PC-9 (cell line): ENCODE measurements at regions not wholly inside any gene's neighbourhood (a gene's known extent, or its start where the extent isn't known, plus 50 kb on each side); places are given as distances from the start of the nearest gene placed in this dataset.

Experiments
- BruUV-seq: library from RNA; stranded (reverse); fragments of 400-500 nt; replicated peaks from 2 replicates; lab custom pipeline; 2021; lab: Mats Ljungman, UMichigan
- CTCF ChIA-PET: fragments of 300-600 bp; sonication (Branson Sonifier 250); formaldehyde crosslinking; loops from one replicate; lab custom pipeline; 2022; ENCODE audit warnings: antibody characterized with exemption; lab: Charles Lee
- POLR2A ChIA-PET: fragments of 300-600 bp; sonication (Branson Sonifier 250); formaldehyde crosslinking; loops from one replicate; lab custom pipeline; 2022; ENCODE audit warnings: antibody characterized with exemption; ENCODE audit not compliant: unreplicated experiment; lab: Charles Lee
- DNase-seq, 2 experiments: peaks; one replicate each; pipeline versions ENCODE4 v3.0.0 to v3.0.0-alpha.2; 2015 to 2022; ENCODE audit warnings: mixed read lengths in 1 of 2
- H2AFZ ChIP-seq: fragments of 200-600 bp; sonication (generic); 2 replicates; pipeline ENCODE4 v1.8.1; 2017; ENCODE audit warnings: antibody characterized with exemption
- H3F3A ChIP-seq: fragments of 200-600 bp; sonication (generic); 2 replicates; pipeline ENCODE4 v1.8.1; 2017; ENCODE audit warnings: antibody characterized with exemption, mild to moderate bottlenecking, low read depth; ENCODE audit not compliant: insufficient read depth
- H3K27ac ChIP-seq: fragments of 200-600 bp; sonication (generic); 2 replicates; pipeline ENCODE4 v1.6.1; 2016; ENCODE audit warnings: mixed run types
- H3K27me3 ChIP-seq: fragments of 200-600 bp; sonication (generic); 2 replicates; pipeline ENCODE4 v1.6.1; 2016; ENCODE audit warnings: low read depth, mixed run types; ENCODE audit not compliant: insufficient read depth
- H3K36me3 ChIP-seq: fragments of 200-600 bp; sonication (generic); 2 replicates; pipeline ENCODE4 v1.6.1; 2016; ENCODE audit warnings: low read depth, mixed run types
- H3K4me1 ChIP-seq: fragments of 200-600 bp; sonication (generic); replicated peaks from 2 replicates; pipeline ENCODE4 v1.6.1; 2016; ENCODE audit warnings: mixed run types; ENCODE audit not compliant: insufficient read depth
- H3K4me2 ChIP-seq: fragments of 200-600 bp; sonication (generic); 2 replicates; pipeline ENCODE4 v1.6.1; 2017; ENCODE audit warnings: mixed run types
- H3K4me3 ChIP-seq: fragments of 200-600 bp; sonication (generic); 2 replicates; pipeline ENCODE4 v1.6.1; 2016; ENCODE audit warnings: mixed run types
- H3K79me2 ChIP-seq: fragments of 200-600 bp; sonication (generic); 2 replicates; pipeline ENCODE4 v1.6.1; 2017; ENCODE audit warnings: low read depth, mixed run types
- H3K9me2 ChIP-seq: fragments of 200-600 bp; sonication (generic); 2 replicates; pipeline ENCODE4 v1.8.1; 2017; ENCODE audit warnings: mild to moderate bottlenecking; ENCODE audit not compliant: insufficient read depth
- H3K9me3 ChIP-seq: fragments of 200-600 bp; sonication (generic); 2 replicates; pipeline ENCODE4 v1.8.1; 2016; ENCODE audit warnings: low read depth; ENCODE audit not compliant: insufficient read depth
- H4K20me1 ChIP-seq: fragments of 200-600 bp; sonication (generic); 2 replicates; pipeline ENCODE4 v1.8.1; 2017; ENCODE audit not compliant: insufficient read depth
- CTCF ChIP-seq: fragments of 200-600 bp; sonication (generic); conservative IDR thresholded peaks from 2 replicates; pipeline ENCODE4 v1.6.1; 2017; ENCODE audit warnings: mixed run types, antibody characterized with exemption, mild to moderate bottlenecking, moderate library complexity
- EZH2 ChIP-seq: fragments of 200-600 bp; sonication (generic); IDR thresholded peaks from 2 replicates; pipeline ENCODE4 v1.8.0; 2017; ENCODE audit warnings: antibody characterized with exemption, low read depth
- intact Hi-C: fragments of 100-400 bp; cut with micrococcal nuclease; formaldehyde crosslinking; loops from one replicate; pipeline ENCODE4 v1.10.0; 2022; ENCODE audit not compliant: unreplicated experiment

- Histone ChIP-seq H3K4me3 (no peak overlapping the region), H3K9me3 (no peaks in the 10 kb centered on the region), H4K20me1 (no peaks in the 10 kb centered on the region), H3F3A (no peaks in the 10 kb centered on the region), H2AFZ (no peak overlapping the region), H3K36me3 (no peaks in the 10 kb centered on the region), H3K4me2 (no peak overlapping the region), H3K79me2 (no peaks in the 10 kb centered on the region), H3K27ac (no peak overlapping the region), H3K9me2 (no peaks in the 10 kb centered on the region), H3K27me3 (no peaks in the 10 kb centered on the region), H3K4me1 (no peaks in the 10 kb centered on the region)
- ChIA-PET CTCF (no interaction called here), POLR2A (no interaction called here)
- intact Hi-C loops = no loop called here
- DNase-seq = no peak
- no TSS peak for BruUV-seq
- TF ChIP-seq EZH2 (no peak), CTCF (no peak)
Measured at GRCh38 chr5:89133129-89133528, 250.1 kb upstream of the MEF2C start.

- no peaks in the 10 kb centered on the region for H4K20me1 ChIP-seq
- no peak for DNase-seq
- H3K9me2 ChIP-seq = no peaks in the 10 kb centered on the region
- no peaks in the 10 kb centered on the region for H3K27me3 ChIP-seq
- no TSS peak for BruUV-seq
- intact Hi-C loops = no loop called here
- no peaks in the 10 kb centered on the region for H3K9me3 ChIP-seq
- H3K27ac ChIP-seq = no peak overlapping the region
- CTCF ChIA-PET = no interaction called here
- H3K36me3 ChIP-seq = no peaks in the 10 kb centered on the region
- no peak overlapping the region for H3K4me2 ChIP-seq
- no peak overlapping the region for H2AFZ ChIP-seq
- no peaks in the 10 kb centered on the region for H3K79me2 ChIP-seq
- H3F3A ChIP-seq = no peaks in the 10 kb centered on the region
- POLR2A ChIA-PET = no interaction called here
- TF ChIP-seq CTCF (no peak), EZH2 (no peak)
- no peaks in the 10 kb centered on the region for H3K4me1 ChIP-seq
- no peak overlapping the region for H3K4me3 ChIP-seq
Measured at GRCh38 chr5:89130851-89131250, 247.9 kb upstream of the MEF2C start.

- Histone ChIP-seq H3K9me3 (no peaks in the 10 kb centered on the region), H4K20me1 (no peaks in the 10 kb centered on the region), H3K36me3 (no peaks in the 10 kb centered on the region), H3K27me3 (no peaks in the 10 kb centered on the region), H3K79me2 (no peaks in the 10 kb centered on the region), H3K4me1 (no peaks in the 10 kb centered on the region), H3K27ac (no peak overlapping the region), H3F3A (no peaks in the 10 kb centered on the region), H3K9me2 (no peaks in the 10 kb centered on the region), H3K4me2 (no peak overlapping the region), H2AFZ (no peak overlapping the region), H3K4me3 (no peak overlapping the region)
- ChIA-PET CTCF (no interaction called here), POLR2A (no interaction called here)
- intact Hi-C loops = no loop called here
- TF ChIP-seq EZH2 (no peak), CTCF (no peak)
- DNase-seq = no peak
- no TSS peak for BruUV-seq
Measured at GRCh38 chr5:89129941-89130340, 247.0 kb upstream of the MEF2C start.
